Thymus (tissue), 11 donors: ENCODE measurements at regions not wholly inside any gene's neighbourhood (a gene's known extent, or its start where the extent isn't known, plus 50 kb on each side); places are given as distances from the start of the nearest gene placed in this dataset.
"Not testable (repeated sequence)": the region's sequence is repeated elsewhere in the genome, so short reads cannot be mapped to it uniquely, and the experiment has no call there.

Source experiments
- DNase-seq, 9 donors: peaks; one replicate each; pipeline ENCODE4 v3.0.0-alpha.2; 2013; ENCODE audit warnings: low spot score in 9 of 9, low read depth in 6 of 9, missing footprints in 1 of 9
- H3K27ac ChIP-seq, 2 donors: one replicate each; pipeline ENCODE4 v1.5.1; 2013; ENCODE audit warnings: control low read depth in 1 of 2, low read depth in 1 of 2, low read length in 1 of 2, mild to moderate bottlenecking in 1 of 2, moderate library complexity in 1 of 2
- H3K27me3 ChIP-seq, 2 donors: one replicate each; pipeline ENCODE4 v1.5.1; 2013; ENCODE audit warnings: low read length in 1 of 2; ENCODE audit not compliant: control insufficient read depth in 2 of 2, insufficient read depth in 1 of 2
- H3K36me3 ChIP-seq, 2 donors: one replicate each; pipeline ENCODE4 v1.5.1; 2013; ENCODE audit warnings: low read length in 1 of 2, mild to moderate bottlenecking in 1 of 2, moderate library complexity in 1 of 2; ENCODE audit not compliant: control insufficient read depth in 2 of 2, insufficient read depth in 2 of 2
- H3K4me1 ChIP-seq, 2 donors: one replicate each; pipeline ENCODE4 v1.5.1; 2013; ENCODE audit warnings: low read length in 2 of 2; ENCODE audit not compliant: control insufficient read depth in 2 of 2, insufficient read depth in 2 of 2
- H3K4me3 ChIP-seq, 2 donors: one replicate each; pipeline ENCODE4 v1.5.1; 2013; ENCODE audit warnings: low read length in 2 of 2, control low read depth in 1 of 2, mild to moderate bottlenecking in 1 of 2
- H3K9me3 ChIP-seq, 2 donors: one replicate each; pipeline ENCODE4 v1.5.1; 2013; ENCODE audit warnings: low read length in 1 of 2, mild to moderate bottlenecking in 1 of 2; ENCODE audit not compliant: control insufficient read depth in 2 of 2, insufficient read depth in 1 of 2
- WGBS: extraction: QIAGEN DNeasy Blood & Tissue Kit; methylation state at CpG from one replicate; pipeline ENCODE4 v1.1.7; 2013; 5-methylcytosine and 5-hydroxymethylcytosine counted together
- donor health status: healthy.

DNA sequence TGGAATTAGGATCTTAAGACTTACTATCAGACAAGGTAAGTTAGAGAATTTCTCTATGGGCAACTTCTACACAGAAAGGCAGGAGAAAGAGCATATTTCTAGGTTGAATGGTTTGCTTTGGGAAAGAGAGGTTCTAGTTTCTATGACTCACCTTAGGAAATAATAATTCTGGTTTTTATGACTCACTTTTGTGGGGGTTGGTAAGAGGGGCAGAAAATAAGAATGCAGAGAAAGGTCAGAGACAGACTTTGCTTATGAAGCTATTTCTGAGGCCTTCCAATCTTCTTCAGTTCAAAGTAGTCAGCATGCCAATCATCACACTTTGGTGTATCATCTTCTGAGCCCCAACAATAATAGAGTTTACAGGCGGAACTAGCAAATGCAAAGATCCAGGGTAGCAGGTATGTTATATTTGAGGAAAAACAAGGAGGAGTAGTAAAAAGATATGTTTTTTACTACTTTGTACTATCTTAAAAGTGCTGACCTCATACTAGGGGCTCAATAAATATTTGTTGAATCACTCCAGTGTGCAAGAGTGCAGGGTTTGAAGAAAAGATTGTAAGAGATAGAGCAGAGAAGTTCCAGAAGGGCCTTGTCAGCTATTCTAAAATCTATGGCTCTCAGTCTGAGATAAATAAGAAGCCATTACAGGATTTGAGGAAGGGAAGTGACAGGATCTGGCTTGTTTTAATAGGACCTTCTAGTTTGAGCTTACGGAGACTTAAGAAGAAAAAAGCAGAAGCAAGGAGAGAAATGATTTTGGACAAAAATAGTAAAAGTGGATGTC is 56.7 kb upstream of the LRFN5 start:
- 54% methylated on average over 2 of the region's 2 CpGs for WGBS

DNA sequence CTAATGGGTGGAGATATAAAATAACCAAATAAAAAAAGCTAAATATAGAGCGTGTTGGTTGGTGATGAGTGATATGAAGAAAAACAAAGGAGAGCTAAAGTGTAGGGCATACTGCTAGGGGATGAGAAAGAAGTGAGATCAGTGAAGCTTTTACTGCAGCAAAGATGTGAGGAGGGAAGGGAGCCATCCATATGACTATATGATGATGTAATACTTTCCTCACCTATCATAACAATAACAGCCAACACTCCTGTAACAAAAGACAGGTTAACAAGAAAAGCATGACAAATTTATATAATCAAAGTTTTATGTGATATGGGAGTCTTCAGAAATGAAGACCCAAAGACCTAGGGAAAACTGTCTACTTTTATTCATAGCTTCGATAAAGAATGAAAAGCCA is 57.4 kb upstream of the LRFN5 start:
- Histone ChIP-seq H3K4me1 (no peaks in the 10 kb centered on the region), H3K4me3 (no peak overlapping the region), H3K36me3 (no peaks in the 10 kb centered on the region), H3K27me3 (no peaks in the 10 kb centered on the region), H3K27ac (no peak overlapping the region), H3K9me3 (no peaks in the 10 kb centered on the region)
- WGBS, result 95% methylated on average over 2 of the region's 2 CpGs
- no peak for DNase-seq

More for the DNA sequence above, 56.7 kb upstream of the LRFN5 start:
- Histone ChIP-seq H3K36me3 (no peaks in the 10 kb centered on the region), H3K4me3 (no peak overlapping the region), H3K27me3 (no peaks in the 10 kb centered on the region), H3K9me3 (no peaks in the 10 kb centered on the region), H3K4me1 (no peaks in the 10 kb centered on the region), H3K27ac (no peak overlapping the region)
- no peak for DNase-seq

DNA sequence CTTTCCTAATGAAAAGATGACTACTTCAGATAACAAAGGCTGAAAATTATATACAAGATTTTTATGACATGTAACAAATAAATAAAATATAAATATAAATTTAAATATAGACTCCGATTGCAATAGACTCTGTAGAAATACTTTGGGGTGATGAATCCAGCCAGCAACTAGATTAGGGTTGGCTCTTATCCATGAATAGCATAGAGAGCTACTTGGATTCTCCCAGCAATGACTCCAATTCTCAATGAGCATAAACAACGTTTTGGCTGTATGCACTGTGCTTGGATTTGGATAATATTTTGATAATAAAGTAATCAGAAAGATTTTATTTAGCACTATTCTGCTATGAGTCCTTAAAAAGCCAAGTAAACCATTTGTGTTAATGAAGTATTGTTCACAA is 58.0 kb upstream of the LRFN5 start:
- H3K36me3 ChIP-seq, result no peaks in the 10 kb centered on the region
- 95% methylated on average over 2 of the region's 2 CpGs for WGBS
- no peak for DNase-seq

DNA sequence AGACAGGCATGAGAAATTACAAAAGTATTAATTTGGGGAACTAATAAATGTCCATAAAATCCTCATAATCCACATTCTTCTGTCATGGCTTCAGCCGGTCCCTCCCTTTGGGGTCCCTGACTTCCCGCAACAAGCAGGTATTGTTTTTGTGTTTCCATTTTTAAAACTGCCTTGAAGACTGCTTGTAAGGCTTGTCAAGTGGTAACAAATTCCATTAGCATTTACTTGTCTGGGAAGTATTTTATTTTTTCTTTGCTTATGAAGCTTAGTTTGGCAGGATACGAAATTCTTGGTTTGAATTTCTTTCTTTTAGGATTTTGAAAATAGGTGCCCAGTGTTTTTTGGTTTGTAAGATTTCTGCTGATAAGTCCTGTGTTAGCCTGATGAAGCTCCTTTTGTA is 65.3 kb upstream of the LRFN5 start:
- no peak for DNase-seq
- Histone ChIP-seq H3K27ac (no peak overlapping the region), H3K4me1 (no peaks in the 10 kb centered on the region), H3K4me3 (no peak overlapping the region), H3K36me3 (no peaks in the 10 kb centered on the region), H3K27me3 (no peaks in the 10 kb centered on the region), H3K9me3 (peaks cover 0 to 16% of the 10 kb centered on the region in 2 donors)
- WGBS, result 94% methylated on average over 3 of the region's 3 CpGs

More for the DNA sequence above, 58.0 kb upstream of the LRFN5 start:
- Histone ChIP-seq H3K27ac (no peak overlapping the region), H3K9me3 (peaks cover 0 to 2% of the 10 kb centered on the region in 2 donors), H3K4me3 (no peak overlapping the region), H3K27me3 (no peaks in the 10 kb centered on the region), H3K4me1 (no peaks in the 10 kb centered on the region)

DNA sequence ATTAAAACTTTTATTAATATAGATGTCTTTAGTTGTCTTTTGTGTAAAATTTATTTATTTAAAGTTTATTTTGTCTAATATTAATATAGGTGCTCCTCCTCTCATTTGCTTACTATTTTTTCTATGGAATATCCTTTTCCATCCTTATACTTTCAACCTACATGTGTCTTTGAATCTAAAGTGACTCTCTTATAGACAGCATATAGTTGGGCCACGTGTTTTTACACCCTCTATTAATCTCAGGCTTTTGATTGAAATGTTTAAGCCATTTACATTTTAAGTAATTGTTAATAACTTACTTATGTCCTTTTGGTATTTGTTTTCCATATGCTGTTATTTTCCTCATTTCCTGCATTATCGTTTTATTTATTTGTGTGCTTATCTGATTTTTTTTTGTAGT is 74.4 kb upstream of the LRFN5 start:
- 80% methylated on average over 2 of the region's 2 CpGs for WGBS
- H3K9me3 ChIP-seq, result no peaks in the 10 kb centered on the region
- H3K27me3 ChIP-seq, result no peaks in the 10 kb centered on the region
- H3K27ac ChIP-seq, result no peak overlapping the region
- no peak for DNase-seq
- no peaks in the 10 kb centered on the region for H3K4me1 ChIP-seq
- H3K36me3 ChIP-seq, result no peaks in the 10 kb centered on the region
- no peak overlapping the region for H3K4me3 ChIP-seq

DNA sequence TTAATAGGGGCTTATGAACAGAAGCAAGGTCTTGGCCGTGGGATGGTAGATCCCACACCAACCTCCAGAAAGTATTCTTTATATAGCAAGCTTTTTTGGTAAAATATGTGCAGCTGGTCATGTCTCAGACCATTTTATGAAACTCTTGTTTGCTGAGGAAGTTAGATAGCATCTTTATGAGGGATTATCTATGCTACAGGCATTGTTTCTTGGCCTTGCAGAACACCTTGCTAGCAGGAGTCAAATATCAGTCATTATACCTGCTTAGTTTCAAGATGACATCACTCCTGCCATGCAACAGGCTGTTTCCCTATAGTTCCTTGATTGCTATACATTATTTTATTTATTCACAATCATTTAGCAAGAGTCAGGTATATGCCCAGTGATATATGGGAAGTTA is 84.8 kb upstream of the LRFN5 start:
- no peak for DNase-seq
- H3K27me3 ChIP-seq, result no peaks in the 10 kb centered on the region
- H3K36me3 ChIP-seq, result no peaks in the 10 kb centered on the region
- H3K4me1 ChIP-seq, result no peaks in the 10 kb centered on the region
- H3K4me3 ChIP-seq, result no peak overlapping the region
- H3K9me3 ChIP-seq, result no peaks in the 10 kb centered on the region
- 88% methylated on average over 1 of the region's 1 CpG for WGBS
- H3K27ac ChIP-seq, result no peak overlapping the region

DNA sequence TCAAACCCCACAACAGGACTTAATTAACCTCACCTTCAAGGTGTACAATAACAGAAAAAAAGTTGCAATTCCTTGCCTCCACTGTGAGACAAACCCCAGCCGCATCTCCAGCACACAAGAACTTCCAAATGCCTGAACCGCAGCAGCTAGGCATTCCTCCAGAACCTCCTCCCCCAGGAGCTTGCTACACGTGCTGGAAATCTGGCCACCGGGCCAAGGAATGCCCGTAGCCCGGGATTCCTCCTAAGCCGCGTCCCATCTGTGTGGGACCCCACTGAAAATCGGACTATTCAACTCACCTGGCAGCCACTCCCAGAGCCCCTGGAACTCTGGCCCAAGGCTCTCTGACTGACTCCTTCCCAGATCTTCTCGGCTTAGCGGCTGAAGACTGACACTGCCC is 88.6 kb upstream of the LRFN5 start:
- H3K36me3 ChIP-seq, H3K4me1 ChIP-seq, H3K27ac ChIP-seq, H3K27me3 ChIP-seq, DNase-seq, H3K9me3 ChIP-seq, H3K4me3 ChIP-seq: not testable (repeated sequence)
- WGBS, result 90% methylated on average over 10 of the region's 11 CpGs

DNA sequence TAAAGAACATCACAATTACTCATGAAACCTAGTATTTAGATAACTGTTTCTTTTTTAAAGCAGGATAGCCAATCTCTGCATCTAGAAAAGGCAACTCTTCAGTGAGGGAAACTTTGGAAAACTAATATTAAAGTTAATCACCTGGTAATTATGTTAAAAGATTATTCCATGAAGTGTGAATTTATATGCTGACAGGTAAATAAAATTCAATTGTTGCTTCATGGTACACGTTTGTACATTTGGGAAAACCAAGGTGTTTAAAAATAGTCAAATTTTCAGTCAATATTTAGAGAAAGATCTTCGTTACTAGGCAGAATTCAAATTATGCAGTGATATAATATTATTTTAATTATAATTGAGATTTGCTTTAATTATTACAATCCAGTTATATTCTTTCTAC is 100.1 kb upstream of the LRFN5 start:
- Histone ChIP-seq H3K4me3 (no peak overlapping the region), H3K4me1 (no peaks in the 10 kb centered on the region), H3K36me3 (no peaks in the 10 kb centered on the region), H3K27me3 (no peaks in the 10 kb centered on the region), H3K27ac (no peak overlapping the region), H3K9me3 (no peaks in the 10 kb centered on the region)
- no peak for DNase-seq
- 76% methylated on average over 2 of the region's 2 CpGs for WGBS

DNA sequence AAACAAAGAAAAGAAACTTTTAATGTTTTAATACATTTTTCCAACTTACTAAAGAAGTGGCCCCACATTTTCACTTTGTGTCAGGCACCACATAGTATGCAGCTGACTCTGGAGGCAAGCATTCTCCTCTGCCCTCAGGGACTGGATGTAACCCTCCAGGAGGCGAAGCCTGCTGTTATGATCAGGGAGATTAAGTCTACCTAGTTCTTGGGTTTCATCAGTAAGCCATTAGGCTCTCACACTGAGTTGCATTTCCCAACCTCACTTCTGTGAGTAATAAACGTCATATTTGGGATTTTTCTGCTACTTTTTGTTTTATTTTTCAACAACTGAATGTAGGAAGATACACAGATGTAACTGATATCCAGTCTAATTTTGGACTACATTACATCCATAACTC is 101.2 kb upstream of the LRFN5 start:
- no peak overlapping the region for H3K27ac ChIP-seq

More for the DNA sequence above, 101.2 kb upstream of the LRFN5 start:
- Histone ChIP-seq H3K4me1 (no peaks in the 10 kb centered on the region), H3K4me3 (no peak overlapping the region), H3K36me3 (no peaks in the 10 kb centered on the region), H3K27me3 (no peaks in the 10 kb centered on the region), H3K9me3 (no peaks in the 10 kb centered on the region)
- DNase-seq, result no peak
- 76% methylated on average over 2 of the region's 2 CpGs for WGBS
